ENCODE measurements at regions not wholly inside any gene's neighbourhood (a gene's known extent, or its start where the extent isn't known, plus 50 kb on each side); places are given as distances from the start of the nearest gene placed in this dataset.

- no peak overlapping the region for H3K4me3 ChIP-seq (ENCODE audit: low read depth, low read length)
- DNase-seq (ENCODE audit: low read depth): no peak
- no peak for TF ChIP-seq CTCF (IDR thresholded peaks at IDR 0.05; ENCODE audit: low read depth, low read length)
- no peak for TF ChIP-seq MAX (IDR thresholded peaks at IDR 0.05; ENCODE audit: low read depth, low read length)
- no peak for TF ChIP-seq MYC (IDR thresholded peaks at IDR 0.05; ENCODE audit: low read depth, low read length)
- no peak for TF ChIP-seq POLR2A (IDR thresholded peaks at IDR 0.05; ENCODE audit: extremely low read depth, insufficient read length)
Observed at GRCh38 chr2:234615643-234616356, 118.9 kb upstream of the ARL4C start.

- no peak for DNase-seq (ENCODE audit: low read depth)
- peak; percentile 43 for TF ChIP-seq CTCF (IDR thresholded peaks at IDR 0.05; ENCODE audit: low read depth, low read length)
- no peak for TF ChIP-seq POLR2A (IDR thresholded peaks at IDR 0.05; ENCODE audit: extremely low read depth, insufficient read length)
- no peak for TF ChIP-seq MYC (IDR thresholded peaks at IDR 0.05; ENCODE audit: low read depth, low read length)
- TF ChIP-seq MAX (IDR thresholded peaks at IDR 0.05; ENCODE audit: low read depth, low read length): no peak
- no peak overlapping the region for H3K4me3 ChIP-seq (ENCODE audit: low read depth, low read length)
Observed at GRCh38 chr2:234611209-234611608, 114.3 kb upstream of the ARL4C start.

GRCh38 chr2:234608946-234609345, 112.1 kb upstream of the ARL4C start:
- TF ChIP-seq POLR2A (IDR thresholded peaks at IDR 0.05; ENCODE audit: extremely low read depth, insufficient read length) (no peak), MAX (IDR thresholded peaks at IDR 0.05; ENCODE audit: low read depth, low read length) (no peak)
- no peak for DNase-seq (ENCODE audit: low read depth)
- H3K4me3 ChIP-seq (ENCODE audit: low read depth, low read length): no peak overlapping the region

GRCh38 chr2:234607691-234608090, 110.8 kb upstream of the ARL4C start:
- DNase-seq (ENCODE audit: low read depth): no peak
- no peak overlapping the region for H3K4me3 ChIP-seq (ENCODE audit: low read depth, low read length)
- TF ChIP-seq MYC (IDR thresholded peaks at IDR 0.05; ENCODE audit: low read depth, low read length) (no peak), MAX (IDR thresholded peaks at IDR 0.05; ENCODE audit: low read depth, low read length) (no peak), CTCF (IDR thresholded peaks at IDR 0.05; ENCODE audit: low read depth, low read length) (no peak), POLR2A (IDR thresholded peaks at IDR 0.05; ENCODE audit: extremely low read depth, insufficient read length) (no peak)

GRCh38 chr2:234606896-234607295, 110.0 kb upstream of the ARL4C start:
- no peak overlapping the region for H3K4me3 ChIP-seq (ENCODE audit: low read depth, low read length)
- TF ChIP-seq MAX (IDR thresholded peaks at IDR 0.05; ENCODE audit: low read depth, low read length) (no peak), CTCF (IDR thresholded peaks at IDR 0.05; ENCODE audit: low read depth, low read length) (no peak), POLR2A (IDR thresholded peaks at IDR 0.05; ENCODE audit: extremely low read depth, insufficient read length) (no peak), MYC (IDR thresholded peaks at IDR 0.05; ENCODE audit: low read depth, low read length) (no peak)
- DNase-seq (ENCODE audit: low read depth): no peak

- no peak for DNase-seq (ENCODE audit: low read depth)
- TF ChIP-seq POLR2A (IDR thresholded peaks at IDR 0.05; ENCODE audit: extremely low read depth, insufficient read length) (no peak), MYC (IDR thresholded peaks at IDR 0.05; ENCODE audit: low read depth, low read length) (no peak), MAX (IDR thresholded peaks at IDR 0.05; ENCODE audit: low read depth, low read length) (no peak), CTCF (IDR thresholded peaks at IDR 0.05; ENCODE audit: low read depth, low read length) (no peak)
- no peak overlapping the region for H3K4me3 ChIP-seq (ENCODE audit: low read depth, low read length)
Observed at GRCh38 chr2:234603619-234604018, 106.7 kb upstream of the ARL4C start.
